Hepatic stellate cell (primary cell): ENCODE measurements at regions not wholly inside any gene's neighbourhood (a gene's known extent, or its start where the extent isn't known, plus 50 kb on each side); places are given as distances from the start of the nearest gene placed in this dataset.

Source experiments
- DNase-seq: peaks from one replicate; pipeline ENCODE4 v3.0.0; 2011; ENCODE audit warnings: low spot score

GRCh38 chr4:180398564-180398963, 1844.6 kb upstream of the TENM3 start:
- DNase-seq: no peak

DNA sequence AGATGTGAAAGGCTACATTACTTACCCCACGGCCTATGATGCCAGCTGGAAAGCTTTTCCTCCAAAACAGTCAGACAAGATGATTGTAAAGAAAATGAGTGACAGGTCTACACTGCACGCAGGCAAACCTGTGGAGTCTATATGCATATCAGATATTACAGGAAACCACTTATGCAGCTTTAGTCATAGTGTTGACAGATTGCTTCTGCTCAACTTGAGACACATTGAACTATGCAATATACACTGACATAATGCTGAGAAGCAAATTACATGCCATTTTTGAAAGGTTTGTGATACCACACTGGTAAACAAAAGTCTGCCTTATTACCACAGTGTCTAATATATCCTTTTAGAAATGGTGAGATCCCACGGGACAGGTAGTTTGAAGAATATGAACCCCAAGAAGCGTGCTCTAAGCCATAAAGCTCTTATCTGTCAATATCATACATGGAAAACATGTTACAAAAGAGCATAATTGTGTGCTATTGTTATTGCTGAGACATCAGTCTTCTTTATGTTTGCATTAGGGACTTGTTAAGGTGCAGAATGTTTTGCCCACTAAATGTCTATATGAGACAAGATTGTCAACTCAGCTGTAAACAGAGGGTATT, 1835.8 kb upstream of the TENM3 start:
- no peak for DNase-seq

DNA sequence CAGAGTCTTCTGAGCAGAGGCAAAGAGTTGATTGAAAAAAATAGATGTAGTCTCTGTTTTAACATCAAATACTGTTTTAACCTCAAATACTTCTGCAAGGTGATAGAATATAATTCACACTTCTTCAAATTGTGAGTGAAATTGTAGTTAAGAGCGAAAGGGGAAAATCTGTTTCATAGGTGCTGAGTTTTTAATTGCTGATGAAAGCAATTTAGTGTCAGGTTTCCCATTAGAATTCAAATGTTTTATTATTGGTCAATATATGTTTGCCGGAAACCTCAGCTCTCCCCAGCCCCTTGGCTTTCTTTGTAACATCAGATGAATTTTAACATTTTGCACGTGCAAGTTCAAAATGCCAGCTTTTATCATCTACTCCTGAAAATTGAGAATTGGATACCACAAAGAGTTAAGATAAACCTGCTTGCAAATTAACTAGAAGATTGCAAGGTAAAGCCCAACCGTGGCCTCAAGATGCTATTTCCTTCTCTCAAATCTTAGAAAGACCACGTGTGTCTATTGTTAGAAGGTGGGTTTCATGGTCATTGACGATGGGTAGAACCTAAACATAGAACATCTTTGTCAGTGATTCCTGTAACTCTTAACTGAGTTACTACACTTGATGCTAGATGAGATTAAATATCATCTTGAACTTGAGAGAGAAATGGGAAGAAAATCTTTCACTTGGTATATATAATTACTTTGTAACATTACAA, 1824.2 kb upstream of the TENM3 start:
- DNase-seq: no peak

DNA sequence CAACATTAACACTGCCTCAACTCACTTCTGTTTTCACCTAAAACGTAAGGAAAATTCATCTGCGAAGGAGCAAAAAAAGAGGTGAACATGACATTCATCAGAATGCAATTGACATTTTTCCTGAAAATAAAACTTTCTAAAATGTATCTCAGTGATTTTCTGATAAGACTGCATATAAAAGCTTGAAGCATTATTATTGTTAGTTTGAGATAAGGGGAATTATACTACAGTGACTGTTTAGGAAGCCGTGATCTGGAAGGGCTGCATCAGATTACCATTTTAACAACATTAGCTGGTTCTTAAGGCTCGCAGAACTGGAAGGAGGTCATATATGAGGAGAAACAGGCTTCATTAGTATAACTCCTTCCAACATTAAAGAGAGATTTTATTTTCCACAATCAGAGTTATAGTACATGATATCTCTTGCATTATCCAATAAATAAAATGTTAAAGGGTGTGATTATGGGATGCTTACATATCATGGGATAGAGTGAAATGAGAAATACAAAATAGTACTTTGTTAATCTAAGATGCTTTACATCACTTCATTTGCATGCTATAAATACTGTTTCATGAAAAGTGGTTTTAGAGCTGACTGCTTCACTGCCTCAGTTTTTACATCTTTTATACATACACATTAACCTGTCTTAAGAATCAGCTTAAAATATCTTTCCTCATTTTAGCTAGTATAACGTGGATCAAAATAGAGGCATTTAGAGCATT, 1820.1 kb upstream of the TENM3 start:
- DNase-seq: no peak

DNA sequence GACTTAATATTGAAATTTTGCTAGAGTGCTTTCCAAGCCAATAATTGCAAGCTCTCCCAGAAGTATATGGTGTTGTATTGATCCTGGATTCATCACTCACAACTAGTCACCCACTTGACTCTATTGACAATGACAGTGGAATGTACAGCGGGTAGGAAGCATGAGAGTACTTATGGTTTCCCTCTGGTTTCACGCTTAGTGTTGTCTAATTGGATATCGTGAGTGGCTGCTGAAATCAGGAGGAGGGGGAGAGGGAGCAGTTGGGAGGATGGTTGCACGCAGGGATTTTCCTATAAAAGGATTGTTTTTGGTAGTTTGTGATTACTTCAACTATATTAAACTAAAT, 1819.5 kb upstream of the TENM3 start:
- DNase-seq: no peak

DNA sequence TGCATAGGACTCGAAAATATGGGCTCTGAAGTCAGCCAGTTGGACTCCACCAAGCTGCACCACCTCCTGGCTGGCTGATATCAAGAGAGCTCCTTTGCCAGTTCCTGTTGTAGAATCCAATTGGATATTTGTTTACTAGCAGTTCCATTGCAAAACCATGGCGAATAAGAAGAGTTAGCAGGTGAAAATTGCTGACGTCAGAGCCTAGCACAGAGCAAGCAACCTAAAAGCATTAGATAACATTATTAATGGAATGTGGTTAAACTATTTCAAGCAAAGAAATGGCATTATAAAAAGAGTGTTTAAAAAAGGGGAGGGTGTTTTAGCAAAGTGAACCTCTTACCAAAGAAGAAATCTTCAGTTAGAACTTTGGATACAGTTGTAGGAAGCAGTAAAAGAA, 1816.3 kb upstream of the TENM3 start:
- DNase-seq: no peak

DNA sequence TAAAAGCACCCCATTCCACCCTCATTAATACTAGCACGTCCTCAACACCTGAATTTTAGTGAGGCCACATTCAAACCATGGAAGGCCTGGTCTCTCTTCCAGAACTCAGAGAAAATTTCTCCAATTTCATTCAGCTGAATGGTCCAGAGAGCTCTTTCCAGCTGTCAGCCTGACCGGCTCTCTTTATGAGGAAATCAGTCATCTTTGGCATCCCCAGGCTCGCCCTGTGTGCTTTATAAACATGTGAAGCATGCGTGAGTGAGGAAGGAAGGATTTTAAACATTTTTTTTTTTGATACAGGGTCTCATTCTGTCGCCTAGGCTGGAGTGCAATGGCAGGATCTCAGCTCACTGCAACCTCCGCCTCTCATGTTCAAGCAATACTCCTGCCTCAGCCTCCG, 1812.9 kb upstream of the TENM3 start:
- DNase-seq: no peak

DNA sequence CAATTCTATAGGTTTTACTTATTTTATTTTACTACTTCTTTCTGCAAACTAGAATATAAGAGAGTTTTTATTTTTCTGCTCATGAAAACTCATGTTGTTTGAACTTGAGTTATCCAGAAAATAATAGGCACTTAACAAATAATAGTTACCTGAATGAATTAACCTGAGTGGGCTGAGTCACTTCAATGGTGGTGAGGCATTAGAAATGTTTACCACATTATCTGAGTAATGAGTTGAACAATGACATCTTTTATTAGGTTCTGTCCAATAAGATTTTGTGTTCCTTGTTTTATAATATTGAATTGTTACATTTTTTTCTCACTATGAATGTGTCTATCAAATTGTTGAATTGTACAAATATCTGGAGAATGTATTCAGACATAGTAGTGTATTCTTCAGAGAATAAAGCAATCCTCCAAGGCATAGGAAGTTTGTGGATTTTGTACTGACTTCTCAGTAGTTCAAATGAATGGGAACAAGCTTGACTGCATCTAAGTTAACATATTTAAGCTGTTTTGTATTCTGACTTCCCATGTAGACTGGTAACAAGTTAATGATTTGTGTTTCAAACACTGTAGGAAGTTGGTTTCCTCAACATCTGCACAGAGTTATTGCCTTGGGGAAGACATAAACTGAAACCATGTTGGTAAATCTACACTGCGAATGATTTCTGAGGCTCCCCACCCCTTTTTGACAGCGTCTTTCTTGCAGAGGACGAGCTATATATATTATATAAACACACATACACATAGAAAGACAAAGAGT, 1808.9 kb upstream of the TENM3 start:
- no peak for DNase-seq

DNA sequence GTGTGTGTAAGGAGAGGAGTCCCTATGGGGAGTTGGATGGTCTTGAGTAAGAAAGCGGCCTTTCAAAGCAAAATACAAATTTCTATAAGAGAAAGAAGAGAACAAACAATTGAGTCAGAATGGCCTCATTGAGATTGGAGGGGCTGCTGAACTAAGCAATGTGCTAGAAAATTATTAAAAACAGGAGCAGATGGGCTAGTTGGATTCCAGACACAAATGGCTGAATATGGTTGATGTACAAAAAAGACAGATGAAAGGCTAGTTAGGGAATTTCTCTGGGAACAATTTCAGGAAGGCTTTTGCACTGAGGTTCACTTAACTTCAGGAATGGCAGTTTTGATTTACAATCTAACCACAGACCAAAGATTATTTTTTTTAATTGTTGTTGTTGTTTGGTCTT, 1806.8 kb upstream of the TENM3 start:
- no peak for DNase-seq

DNA sequence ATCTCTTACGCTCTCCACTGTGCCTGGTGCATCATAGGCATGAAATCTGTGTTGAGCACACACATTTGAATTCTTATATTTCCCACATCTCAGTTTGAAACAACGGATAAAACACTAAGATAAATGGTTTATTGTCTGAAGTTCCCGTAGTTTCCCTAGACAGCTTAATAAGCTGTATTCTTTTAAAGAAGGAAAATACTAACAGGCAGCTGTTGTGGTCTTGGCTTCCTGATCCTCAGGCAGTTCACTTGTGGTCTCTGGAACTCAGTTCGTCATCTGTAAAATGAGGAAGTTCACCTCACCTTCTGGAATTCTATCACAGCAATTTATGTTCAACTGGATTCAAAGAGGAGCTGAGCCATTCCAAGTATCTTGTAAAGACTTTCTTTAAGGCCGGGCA, 1805.6 kb upstream of the TENM3 start:
- no peak for DNase-seq

- no peak for DNase-seq
Measured at GRCh38 chr4:180448306-180448705, 1794.9 kb upstream of the TENM3 start.

DNA sequence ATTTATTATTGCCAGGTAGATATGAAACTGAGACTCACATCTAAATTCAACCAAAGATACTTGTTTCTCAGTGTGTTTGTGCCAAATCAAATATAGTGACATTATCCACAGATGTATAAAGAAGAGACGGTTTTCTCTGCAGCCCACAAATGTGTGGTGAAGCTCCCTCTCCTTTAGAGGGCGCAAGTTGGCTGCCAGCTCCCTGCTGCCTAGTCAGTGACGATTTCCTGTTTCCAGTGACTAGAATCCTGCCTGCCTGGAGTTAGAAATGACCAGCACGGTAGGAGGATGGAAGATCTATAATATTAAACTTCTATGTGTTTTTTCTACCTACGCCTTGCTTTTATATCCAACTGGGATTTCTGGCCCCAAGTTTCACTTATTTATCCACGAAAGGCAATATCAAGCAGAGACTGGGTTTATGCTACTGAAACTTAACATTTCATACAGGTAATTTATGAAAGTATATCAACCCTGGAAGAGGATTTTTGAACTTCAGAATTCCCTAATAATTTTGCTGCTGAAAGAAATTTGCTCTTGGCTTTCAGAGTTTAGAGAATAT, 1793.7 kb upstream of the TENM3 start:
- no peak for DNase-seq

DNA sequence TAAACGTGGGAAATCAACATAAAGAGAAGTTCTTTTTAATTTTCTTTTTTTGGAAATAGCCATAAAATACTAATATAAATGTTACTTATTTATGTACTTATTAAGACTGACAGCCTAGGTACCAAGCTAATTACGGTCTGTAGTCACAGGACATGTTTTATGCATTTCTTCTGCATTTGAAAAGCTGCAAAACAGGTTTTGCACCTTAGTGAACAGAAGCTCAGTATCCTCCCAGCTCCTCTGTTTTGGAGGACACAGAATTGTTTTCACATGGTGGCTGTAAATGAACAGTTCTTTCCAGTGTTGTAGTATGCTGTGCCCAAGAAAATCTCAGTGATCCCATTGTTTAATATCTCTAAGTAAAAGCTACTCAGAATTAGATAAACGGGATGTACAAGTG, 1788.0 kb upstream of the TENM3 start:
- no peak for DNase-seq

DNA sequence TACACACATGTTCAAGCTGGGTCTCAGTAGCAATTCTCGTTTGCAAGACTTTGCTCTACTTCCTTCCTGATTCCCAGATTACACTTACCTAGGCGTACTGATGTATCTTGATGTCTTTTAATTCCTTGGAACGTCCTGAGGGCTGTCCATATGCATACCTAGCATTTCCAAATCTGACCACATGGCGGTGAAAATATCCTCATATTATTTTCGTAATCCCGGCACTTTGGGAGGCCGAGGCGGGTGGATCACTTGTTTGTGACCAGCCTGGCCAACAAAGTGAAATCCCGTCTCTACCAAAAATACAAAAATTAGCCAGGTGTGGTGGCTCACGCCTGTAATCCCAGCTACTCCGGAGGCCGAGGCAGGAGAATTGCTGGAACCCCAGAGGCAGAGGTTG, 1786.3 kb upstream of the TENM3 start:
- no peak for DNase-seq

DNA sequence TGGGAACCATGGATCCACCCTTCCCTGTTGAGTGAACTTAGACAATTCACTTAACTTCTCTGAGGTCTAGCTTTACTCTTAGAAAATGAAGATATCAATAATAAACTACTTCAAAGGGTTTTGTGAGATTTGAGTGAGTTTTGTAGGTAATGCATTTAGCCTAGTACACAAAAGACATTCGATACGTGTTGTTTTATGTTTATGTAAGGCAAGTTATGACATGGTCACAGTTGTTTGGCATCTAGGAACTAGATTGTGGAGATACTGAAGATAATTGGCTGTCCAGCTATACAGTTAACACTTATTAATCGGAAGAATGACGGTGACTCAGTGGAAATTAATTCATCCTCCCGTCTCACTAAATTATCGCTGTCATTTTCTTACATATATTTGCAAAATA, 1781.1 kb upstream of the TENM3 start:
- DNase-seq: no peak

- DNase-seq: no peak
Measured at GRCh38 chr4:180465364-180465763, 1777.8 kb upstream of the TENM3 start.

GRCh38 chr4:180483036-180483435, 1760.2 kb upstream of the TENM3 start:
- DNase-seq: no peak

DNA sequence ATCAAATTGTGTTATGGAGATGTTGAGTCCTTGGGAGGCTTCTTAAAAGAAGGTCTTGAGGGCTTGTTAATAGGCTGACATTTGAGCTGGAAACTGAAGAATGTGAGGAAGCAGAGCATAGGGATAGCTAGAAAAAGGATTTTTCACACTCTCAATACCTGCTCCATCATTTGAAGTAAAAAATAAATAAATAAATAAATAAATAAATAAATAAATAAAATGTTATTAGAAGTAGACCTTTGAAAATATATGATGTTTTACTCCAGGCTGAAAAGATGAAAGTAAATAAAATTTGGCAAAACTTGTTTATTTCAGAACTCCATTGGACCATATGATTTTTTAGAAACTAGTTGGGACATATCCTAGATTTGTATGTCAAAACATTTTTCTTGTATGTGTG, 1757.8 kb upstream of the TENM3 start:
- no peak for DNase-seq

- DNase-seq: no peak
Measured at GRCh38 chr4:180486342-180486741, 1756.9 kb upstream of the TENM3 start.

DNA sequence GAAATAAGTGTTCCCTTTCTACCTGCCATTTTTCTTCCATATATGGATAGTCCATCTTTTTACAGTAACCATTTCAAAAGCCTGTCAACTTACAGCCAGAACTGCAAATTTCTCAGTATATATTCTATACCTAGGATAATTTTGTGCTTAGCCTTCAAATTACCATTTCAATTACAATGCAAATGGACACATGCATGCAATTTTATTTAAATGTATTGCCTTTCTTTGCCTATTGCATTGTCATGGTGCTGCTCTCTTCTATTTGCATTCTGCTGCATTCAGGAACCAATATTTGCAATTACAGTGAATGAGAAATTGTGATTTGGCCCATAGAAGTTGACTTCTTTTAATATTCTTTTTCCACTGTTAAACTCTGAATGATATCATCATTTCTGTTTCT, 1753.4 kb upstream of the TENM3 start:
- no peak for DNase-seq

GRCh38 chr4:180491210-180491609, 1752.0 kb upstream of the TENM3 start:
- DNase-seq: no peak

GRCh38 chr4:180493299-180493698, 1749.9 kb upstream of the TENM3 start:
- no peak for DNase-seq

DNA sequence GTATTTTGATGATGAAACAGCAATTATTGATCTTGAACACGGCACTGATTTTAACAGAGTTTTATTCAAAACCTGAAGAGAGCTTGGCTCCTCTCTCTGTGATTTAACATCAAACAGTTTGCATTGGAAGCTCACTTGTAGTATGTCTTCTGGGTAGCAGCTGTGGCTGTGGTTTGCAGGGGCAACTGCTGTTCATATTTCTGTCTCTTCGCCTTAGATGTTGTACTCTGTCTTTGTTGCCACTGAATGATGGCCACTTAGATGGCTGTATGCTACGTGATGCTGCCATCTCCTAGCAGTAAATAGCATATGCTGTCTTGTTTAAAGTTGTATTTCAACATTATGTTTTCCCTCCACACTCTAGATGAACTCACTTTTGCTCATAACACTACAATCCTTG, 1743.0 kb upstream of the TENM3 start:
- DNase-seq: no peak
